CD8-positive, alpha-beta memory T cell (primary cell): ENCODE measurements at regions not wholly inside any gene's neighbourhood (a gene's known extent, or its start where the extent isn't known, plus 50 kb on each side); places are given as distances from the start of the nearest gene placed in this dataset.

Source experiments
- CTCF ChIA-PET: fragments of 350-600 bp; sonication (Branson Sonifier 250); formaldehyde crosslinking; loops from one replicate; lab custom pipeline; 2021; ENCODE audit warnings: antibody characterized with exemption; lab: Charles Lee
- POLR2A ChIA-PET: fragments of 350-600 bp; sonication (Branson Sonifier 250); formaldehyde crosslinking; loops from one replicate; lab custom pipeline; 2021; ENCODE audit warnings: antibody characterized with exemption; lab: Charles Lee
- DNase-seq, 5 donors: peaks; one replicate each; pipeline versions ENCODE4 v3.0.0 to v3.0.0-alpha.2; 2020 to 2022; ENCODE audit warnings: mixed read lengths in 1 of 5
- H3K27ac ChIP-seq: one replicate; pipeline ENCODE4 v1.7.0; 2013; ENCODE audit warnings: low read depth, mild to moderate bottlenecking, low read length, moderate library complexity
- H3K27me3 ChIP-seq: 2 replicates; pipeline ENCODE4 v1.7.0; 2013; ENCODE audit warnings: low read length, mild to moderate bottlenecking; ENCODE audit not compliant: insufficient read depth, poor library complexity, severe bottlenecking
- H3K36me3 ChIP-seq: 2 replicates; pipeline ENCODE4 v1.7.0; 2013; ENCODE audit warnings: mild to moderate bottlenecking, low read length, moderate library complexity; ENCODE audit not compliant: insufficient read depth
- H3K4me1 ChIP-seq: 2 replicates; pipeline ENCODE4 v1.7.0; 2013; ENCODE audit warnings: mild to moderate bottlenecking, low read length, moderate library complexity; ENCODE audit not compliant: insufficient read depth
- H3K4me3 ChIP-seq: 2 replicates; pipeline ENCODE4 v1.7.0; 2013; ENCODE audit warnings: mild to moderate bottlenecking, low read length
- H3K9me3 ChIP-seq: 2 replicates; pipeline ENCODE4 v1.7.0; 2013; ENCODE audit warnings: mild to moderate bottlenecking, low read length
- H3K27ac Mint-ChIP-seq, 8 donors: one replicate each; pipeline ENCODE4 v1.8.0; 2020 to 2021; ENCODE audit warnings: mixed read lengths in 8 of 8, mild to moderate bottlenecking in 6 of 8, inconsistent platforms in 3 of 8, moderate library complexity in 3 of 8
- H3K27me3 Mint-ChIP-seq, 2 donors: one replicate each; pipeline ENCODE4 v1.8.0; 2020 to 2021; ENCODE audit warnings: mixed read lengths in 2 of 2, mild to moderate bottlenecking in 1 of 2, moderate library complexity in 1 of 2
- H3K36me3 Mint-ChIP-seq, 3 donors: one replicate each; pipeline ENCODE4 v1.8.0; 2020 to 2021; ENCODE audit warnings: mixed read lengths in 3 of 3, inconsistent platforms in 1 of 3, mild to moderate bottlenecking in 1 of 3
- H3K4me1 Mint-ChIP-seq, 3 donors: one replicate each; pipeline ENCODE4 v1.8.0; 2020 to 2021; ENCODE audit warnings: mixed read lengths in 3 of 3, inconsistent platforms in 1 of 3, mild to moderate bottlenecking in 1 of 3
- H3K4me3 Mint-ChIP-seq, 7 donors: one replicate each; pipeline ENCODE4 v1.8.0; 2020 to 2021; ENCODE audit warnings: mixed read lengths in 7 of 7, mild to moderate bottlenecking in 6 of 7, moderate library complexity in 4 of 7, inconsistent platforms in 2 of 7
- H3K9me3 Mint-ChIP-seq, 5 donors: one replicate each; pipeline ENCODE4 v1.8.0; 2020 to 2022; ENCODE audit warnings: mixed read lengths in 5 of 5, mild to moderate bottlenecking in 3 of 5, moderate library complexity in 2 of 5, inconsistent platforms in 1 of 5

GRCh38 chr2:223396993-223397392 is 205.2 kb downstream of the SCG2 start:
- Histone ChIP-seq H3K4me1 (no peaks in the 10 kb centered on the region), H3K36me3 (no peaks in the 10 kb centered on the region), H3K9me3 (no peaks in the 10 kb centered on the region), H3K4me3 (no peak overlapping the region), H3K27ac (no peak overlapping the region), H3K27me3 (no peaks in the 10 kb centered on the region)
- CTCF ChIA-PET, result no interaction called here
- H3K27me3 Mint-ChIP-seq, result no peaks in the 10 kb centered on the region
- H3K4me3 Mint-ChIP-seq, result no peak overlapping the region
- no peak overlapping the region for H3K27ac Mint-ChIP-seq
- H3K4me1 Mint-ChIP-seq, result no peaks in the 10 kb centered on the region
- no peak for DNase-seq
- POLR2A ChIA-PET, result no interaction called here
- no peaks in the 10 kb centered on the region for H3K36me3 Mint-ChIP-seq
- peaks cover 2 to 4% (median 4%) of the 10 kb centered on the region in 5 donors for H3K9me3 Mint-ChIP-seq

DNA sequence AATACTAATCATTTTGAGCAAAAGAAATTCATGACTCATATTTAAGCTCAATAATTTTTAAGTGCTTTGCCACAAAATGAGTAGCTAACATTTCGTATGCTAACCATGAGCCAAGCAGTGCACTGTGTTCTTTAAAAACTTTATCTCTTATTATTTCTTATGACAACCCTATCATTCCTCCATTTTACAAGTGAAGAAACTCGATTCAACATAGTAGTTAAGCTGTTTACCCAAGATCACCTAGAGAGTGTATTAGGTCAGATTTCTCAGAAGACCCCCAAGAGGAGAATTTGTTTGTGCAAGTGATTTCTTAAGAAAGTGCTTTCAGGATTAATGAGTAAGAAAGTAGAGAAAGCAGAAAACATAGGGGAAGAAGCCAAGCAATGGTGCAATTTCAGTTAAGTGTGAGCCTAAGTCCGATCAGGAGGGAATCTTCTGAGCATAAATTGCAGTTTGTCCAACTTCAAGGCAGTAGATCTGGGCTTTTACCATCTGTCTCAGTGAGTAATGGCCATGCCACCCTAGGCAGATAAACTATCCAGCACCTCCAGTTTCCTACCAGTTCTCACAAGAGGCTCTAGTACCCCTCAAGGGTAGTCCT is 202.7 kb downstream of the SCG2 start:
- Histone ChIP-seq H3K4me1 (no peaks in the 10 kb centered on the region), H3K9me3 (no peaks in the 10 kb centered on the region), H3K36me3 (no peaks in the 10 kb centered on the region), H3K27ac (no peak overlapping the region), H3K27me3 (no peaks in the 10 kb centered on the region), H3K4me3 (no peak overlapping the region)
- Mint-ChIP-seq H3K27ac (no peak overlapping the region), H3K4me1 (no peaks in the 10 kb centered on the region), H3K9me3 (peaks cover 2 to 4% (median 4%) of the 10 kb centered on the region in 5 donors), H3K4me3 (no peak overlapping the region), H3K36me3 (no peaks in the 10 kb centered on the region), H3K27me3 (no peaks in the 10 kb centered on the region)
- CTCF ChIA-PET, result no interaction called here
- DNase-seq, result no peak
- POLR2A ChIA-PET, result no interaction called here

DNA sequence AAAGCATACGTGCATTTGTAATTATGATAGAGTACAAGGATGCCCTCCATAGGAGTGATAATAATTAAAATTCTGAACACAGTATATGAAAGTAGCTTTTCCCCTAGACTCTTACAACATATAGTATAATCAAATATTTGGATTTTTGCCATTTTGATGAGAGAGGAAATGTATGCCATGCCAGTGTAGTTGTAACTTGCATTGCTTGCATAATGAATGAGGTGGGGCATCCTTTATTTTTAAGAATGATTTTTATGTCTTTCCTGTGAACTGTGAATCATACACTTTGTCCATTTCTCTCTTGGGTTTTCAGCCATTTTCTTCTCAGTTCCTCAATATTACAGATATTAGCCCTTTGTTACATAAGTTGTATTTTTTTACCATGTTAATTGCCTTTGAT is 197.5 kb downstream of the SCG2 start:
- Mint-ChIP-seq H3K4me1 (no peaks in the 10 kb centered on the region), H3K4me3 (no peak overlapping the region), H3K27me3 (no peaks in the 10 kb centered on the region), H3K9me3 (no peaks in the 10 kb centered on the region), H3K27ac (no peak overlapping the region), H3K36me3 (no peaks in the 10 kb centered on the region)
- Histone ChIP-seq H3K4me3 (no peak overlapping the region), H3K27ac (no peak overlapping the region), H3K27me3 (no peaks in the 10 kb centered on the region), H3K36me3 (no peaks in the 10 kb centered on the region), H3K4me1 (no peaks in the 10 kb centered on the region), H3K9me3 (no peaks in the 10 kb centered on the region)
- no peak for DNase-seq
- CTCF ChIA-PET, result no interaction called here
- POLR2A ChIA-PET, result no interaction called here

DNA sequence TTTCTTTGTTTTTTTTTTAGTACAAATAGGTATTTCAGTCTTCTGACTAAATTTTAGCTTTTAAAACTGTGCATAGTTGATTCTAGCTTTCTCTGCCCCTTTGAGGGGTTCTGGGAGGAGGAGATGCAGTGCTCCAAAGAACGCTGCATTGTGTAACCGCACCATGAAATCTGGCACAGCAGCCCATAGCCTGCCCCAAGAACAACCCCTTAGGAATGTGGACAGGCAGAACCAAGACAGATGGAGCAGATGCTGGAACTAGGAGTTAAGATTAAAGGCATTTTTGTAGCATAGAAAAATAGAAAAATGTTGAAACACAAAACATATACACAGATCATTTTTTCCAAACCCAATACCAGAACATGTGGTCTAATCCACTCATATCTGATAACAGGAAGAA is 187.5 kb downstream of the SCG2 start:
- Mint-ChIP-seq H3K36me3 (no peaks in the 10 kb centered on the region), H3K4me3 (no peak overlapping the region), H3K27me3 (no peaks in the 10 kb centered on the region), H3K27ac (no peak overlapping the region), H3K4me1 (no peaks in the 10 kb centered on the region), H3K9me3 (peaks cover 0 to 10% (median 0%) of the 10 kb centered on the region in 5 donors)
- POLR2A ChIA-PET, result no interaction called here
- Histone ChIP-seq H3K4me3 (no peak overlapping the region), H3K36me3 (no peaks in the 10 kb centered on the region), H3K4me1 (no peaks in the 10 kb centered on the region), H3K27ac (no peak overlapping the region), H3K9me3 (no peaks in the 10 kb centered on the region), H3K27me3 (no peaks in the 10 kb centered on the region)
- CTCF ChIA-PET, result no interaction called here
- no peak for DNase-seq

DNA sequence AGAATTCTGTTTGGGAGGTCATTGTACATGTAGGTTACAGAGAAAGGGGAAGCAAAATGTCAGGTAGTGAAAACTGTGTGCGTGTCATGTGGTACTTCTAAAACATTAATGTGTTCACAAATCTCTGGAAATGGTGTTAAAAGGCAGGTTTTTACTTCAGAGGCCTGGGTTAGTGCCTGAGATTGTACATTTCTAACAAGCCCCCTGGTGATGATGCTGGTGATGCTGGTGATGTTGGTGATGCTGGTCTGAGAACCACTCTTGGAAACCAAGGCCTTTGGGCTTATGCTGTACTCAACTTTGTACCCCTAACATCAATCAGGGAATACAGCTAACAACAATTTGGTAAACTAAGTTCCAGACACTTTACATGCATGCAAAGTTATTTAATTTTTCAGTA is 187.1 kb downstream of the SCG2 start:
- CTCF ChIA-PET, result no interaction called here
- no peak overlapping the region for H3K4me3 ChIP-seq
- H3K4me1 ChIP-seq, result no peaks in the 10 kb centered on the region
- Mint-ChIP-seq H3K9me3 (peaks cover 0 to 10% (median 0%) of the 10 kb centered on the region in 5 donors), H3K4me1 (no peaks in the 10 kb centered on the region), H3K36me3 (no peaks in the 10 kb centered on the region), H3K27ac (no peak overlapping the region), H3K27me3 (no peaks in the 10 kb centered on the region), H3K4me3 (no peak overlapping the region)
- H3K36me3 ChIP-seq, result no peaks in the 10 kb centered on the region
- DNase-seq, result no peak
- H3K9me3 ChIP-seq, result no peaks in the 10 kb centered on the region
- no peak overlapping the region for H3K27ac ChIP-seq
- POLR2A ChIA-PET, result no interaction called here
- H3K27me3 ChIP-seq, result no peaks in the 10 kb centered on the region

GRCh38 chr2:223416815-223417610 is 185.1 kb downstream of the SCG2 start:
- no peaks in the 10 kb centered on the region for H3K9me3 ChIP-seq
- POLR2A ChIA-PET, result no interaction called here
- Mint-ChIP-seq H3K4me3 (no peak overlapping the region), H3K4me1 (no peaks in the 10 kb centered on the region), H3K27me3 (no peaks in the 10 kb centered on the region), H3K9me3 (peaks cover 0 to 10% (median 0%) of the 10 kb centered on the region in 5 donors), H3K27ac (no peak overlapping the region), H3K36me3 (no peaks in the 10 kb centered on the region)
- H3K4me3 ChIP-seq, result no peak overlapping the region
- H3K36me3 ChIP-seq, result no peaks in the 10 kb centered on the region
- H3K27ac ChIP-seq, result no peak overlapping the region
- no peaks in the 10 kb centered on the region for H3K27me3 ChIP-seq
- DNase-seq, result no peak
- CTCF ChIA-PET, result no interaction called here
- no peaks in the 10 kb centered on the region for H3K4me1 ChIP-seq

DNA sequence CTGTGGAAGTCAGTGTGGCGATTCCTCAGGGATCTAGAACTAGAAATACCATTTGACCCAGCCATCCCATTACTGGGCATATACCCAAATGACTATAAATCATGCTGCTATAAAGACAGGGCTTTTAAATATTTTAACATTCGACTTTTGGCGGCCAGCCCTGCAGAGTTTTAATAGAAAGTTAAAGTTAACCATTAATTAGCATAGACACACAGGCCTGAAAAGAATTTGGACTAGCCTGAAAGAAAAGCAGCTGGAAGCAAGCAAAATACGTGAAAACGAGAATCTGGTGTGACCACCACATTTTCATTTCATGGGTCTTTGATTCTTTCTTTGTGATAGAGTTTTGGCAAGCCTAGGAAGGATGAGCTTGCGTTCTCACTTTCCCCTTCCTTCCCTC is 184.0 kb downstream of the SCG2 start:
- Histone ChIP-seq H3K36me3 (no peaks in the 10 kb centered on the region), H3K27me3 (no peaks in the 10 kb centered on the region), H3K9me3 (no peaks in the 10 kb centered on the region), H3K27ac (no peak overlapping the region), H3K4me1 (no peaks in the 10 kb centered on the region), H3K4me3 (no peak overlapping the region)
- ChIA-PET POLR2A (no interaction called here), CTCF (no interaction called here)
- H3K4me3 Mint-ChIP-seq, result no peak overlapping the region
- no peaks in the 10 kb centered on the region for H3K27me3 Mint-ChIP-seq
- no peak overlapping the region for H3K27ac Mint-ChIP-seq
- no peaks in the 10 kb centered on the region for H3K36me3 Mint-ChIP-seq
- H3K4me1 Mint-ChIP-seq, result no peaks in the 10 kb centered on the region
- H3K9me3 Mint-ChIP-seq, result peaks cover 0 to 10% (median 0%) of the 10 kb centered on the region in 5 donors
- DNase-seq, result no peak

DNA sequence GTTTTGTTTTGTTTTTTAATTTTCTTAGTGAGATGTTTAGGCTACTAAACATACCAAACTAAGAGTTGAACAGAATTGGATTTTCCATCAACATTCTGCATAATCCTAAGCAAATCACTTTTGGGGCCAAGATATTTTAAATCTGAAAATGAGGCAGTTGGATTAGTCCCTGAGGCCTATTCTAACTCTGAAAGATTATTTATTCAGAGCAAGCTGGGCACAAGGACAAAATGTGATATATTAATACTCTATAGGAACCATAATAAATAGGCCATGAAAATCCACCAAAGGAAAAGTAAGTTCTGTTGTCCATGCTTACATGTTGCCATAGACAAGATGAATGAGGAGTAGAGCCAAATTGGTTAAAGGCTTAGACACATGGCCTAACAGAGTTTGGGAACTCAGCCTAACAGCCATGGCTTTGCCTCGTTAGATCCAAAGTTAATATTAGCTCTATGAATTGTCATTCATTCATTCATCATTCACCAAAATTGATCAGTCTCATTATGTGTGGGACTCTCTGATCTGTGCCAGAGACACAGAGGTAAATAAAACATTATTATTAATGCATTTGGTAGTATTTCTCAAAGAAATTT is 183.5 kb downstream of the SCG2 start:
- ChIA-PET POLR2A (no interaction called here), CTCF (no interaction called here)
- no peak for DNase-seq
- Mint-ChIP-seq H3K27me3 (no peaks in the 10 kb centered on the region), H3K4me1 (no peaks in the 10 kb centered on the region), H3K27ac (no peak overlapping the region), H3K4me3 (no peak overlapping the region), H3K36me3 (no peaks in the 10 kb centered on the region), H3K9me3 (peaks cover 0 to 10% (median 0%) of the 10 kb centered on the region in 5 donors)
- no peaks in the 10 kb centered on the region for H3K9me3 ChIP-seq
- H3K27me3 ChIP-seq, result no peaks in the 10 kb centered on the region
- H3K27ac ChIP-seq, result no peak overlapping the region
- no peaks in the 10 kb centered on the region for H3K4me1 ChIP-seq
- H3K4me3 ChIP-seq, result no peak overlapping the region
- no peaks in the 10 kb centered on the region for H3K36me3 ChIP-seq
